Coronary artery (tissue), 2 donors: ENCODE measurements at regions not wholly inside any gene's neighbourhood (a gene's known extent, or its start where the extent isn't known, plus 50 kb on each side); places are given as distances from the start of the nearest gene placed in this dataset.

Source experiments
- DNase-seq: peaks from one replicate; pipeline ENCODE4 v3.0.0-alpha.2; 2017; ENCODE audit warnings: low spot score
- H3K27ac ChIP-seq, 2 donors: fragments of 200-600 bp; sonication (generic); one replicate each; pipeline ENCODE4 v1.5.1; 2016 to 2019
- H3K4me3 ChIP-seq: fragments of 200-600 bp; sonication (generic); 2 replicates; pipeline ENCODE4 v1.5.1; 2016; ENCODE audit warnings: mild to moderate bottlenecking, moderate library complexity
- TF ChIP-seq, protein P1 (sequence below): fragments of 200-600 bp; sonication (generic); IDR thresholded peaks from one replicate; pipeline ENCODE4 v1.5.1; 2019; ENCODE audit warnings: antibody characterized with exemption

DNA sequence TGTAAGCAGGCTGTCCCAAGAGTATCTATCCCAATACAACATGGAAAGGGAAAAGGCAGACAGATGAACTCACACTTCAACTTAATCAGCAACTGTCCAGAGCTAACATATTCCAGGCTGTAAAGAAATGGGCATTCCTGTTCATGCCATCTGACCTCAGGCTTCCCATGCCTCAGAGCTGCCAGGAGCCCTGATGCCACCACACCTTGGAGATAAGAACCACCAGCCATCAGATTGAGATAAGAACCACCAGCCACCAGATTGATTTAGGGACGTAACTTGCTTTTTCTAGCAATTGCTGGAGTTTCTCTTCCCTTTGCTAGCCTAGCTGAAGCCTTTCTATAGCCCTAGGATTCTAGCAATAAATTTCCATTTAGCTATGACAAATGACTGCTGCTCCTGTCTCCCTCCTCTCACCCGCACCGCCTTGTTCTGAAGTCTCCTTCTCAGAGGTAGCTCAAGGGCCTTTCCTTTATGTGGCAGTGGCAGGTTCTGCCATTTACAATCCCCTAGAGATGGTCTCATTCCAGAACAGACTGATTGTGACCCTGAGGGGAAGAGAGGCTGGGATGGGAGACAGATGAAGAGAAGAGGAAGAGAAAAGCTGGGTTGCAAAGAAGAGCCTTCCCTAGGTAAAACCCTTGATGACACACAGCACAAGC, 88.0 kb upstream of the CTTNBP2NL start:
- TF ChIP-seq, protein P1, sequence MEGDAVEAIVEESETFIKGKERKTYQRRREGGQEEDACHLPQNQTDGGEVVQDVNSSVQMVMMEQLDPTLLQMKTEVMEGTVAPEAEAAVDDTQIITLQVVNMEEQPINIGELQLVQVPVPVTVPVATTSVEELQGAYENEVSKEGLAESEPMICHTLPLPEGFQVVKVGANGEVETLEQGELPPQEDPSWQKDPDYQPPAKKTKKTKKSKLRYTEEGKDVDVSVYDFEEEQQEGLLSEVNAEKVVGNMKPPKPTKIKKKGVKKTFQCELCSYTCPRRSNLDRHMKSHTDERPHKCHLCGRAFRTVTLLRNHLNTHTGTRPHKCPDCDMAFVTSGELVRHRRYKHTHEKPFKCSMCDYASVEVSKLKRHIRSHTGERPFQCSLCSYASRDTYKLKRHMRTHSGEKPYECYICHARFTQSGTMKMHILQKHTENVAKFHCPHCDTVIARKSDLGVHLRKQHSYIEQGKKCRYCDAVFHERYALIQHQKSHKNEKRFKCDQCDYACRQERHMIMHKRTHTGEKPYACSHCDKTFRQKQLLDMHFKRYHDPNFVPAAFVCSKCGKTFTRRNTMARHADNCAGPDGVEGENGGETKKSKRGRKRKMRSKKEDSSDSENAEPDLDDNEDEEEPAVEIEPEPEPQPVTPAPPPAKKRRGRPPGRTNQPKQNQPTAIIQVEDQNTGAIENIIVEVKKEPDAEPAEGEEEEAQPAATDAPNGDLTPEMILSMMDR = no peak
- Histone ChIP-seq H3K4me3 (no peak overlapping the region), H3K27ac (no peak overlapping the region)
- DNase-seq = no peak

DNA sequence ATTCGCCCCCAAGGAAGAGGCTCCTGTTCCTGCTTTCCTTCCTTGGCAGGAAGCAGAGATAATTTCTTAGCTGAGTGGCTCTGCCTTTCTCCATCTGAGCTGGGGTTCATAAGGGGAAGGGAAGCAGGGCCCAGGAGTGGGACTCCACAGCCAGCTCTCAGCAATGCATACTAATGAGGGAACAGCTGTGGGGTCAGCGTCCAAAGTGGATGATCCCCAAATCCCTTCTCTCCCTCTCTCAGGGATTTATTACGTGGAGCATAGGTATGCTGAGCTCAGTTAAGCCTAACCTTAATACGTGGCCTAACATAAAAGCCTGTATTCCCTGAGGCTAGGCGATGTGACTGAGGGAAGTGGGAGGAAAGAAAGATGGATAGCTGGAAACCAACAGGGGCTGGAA, 87.3 kb upstream of the CTTNBP2NL start:
- Histone ChIP-seq H3K27ac (no peak overlapping the region), H3K4me3 (no peak overlapping the region)
- TF ChIP-seq, protein P1 = no peak
- no peak for DNase-seq

DNA sequence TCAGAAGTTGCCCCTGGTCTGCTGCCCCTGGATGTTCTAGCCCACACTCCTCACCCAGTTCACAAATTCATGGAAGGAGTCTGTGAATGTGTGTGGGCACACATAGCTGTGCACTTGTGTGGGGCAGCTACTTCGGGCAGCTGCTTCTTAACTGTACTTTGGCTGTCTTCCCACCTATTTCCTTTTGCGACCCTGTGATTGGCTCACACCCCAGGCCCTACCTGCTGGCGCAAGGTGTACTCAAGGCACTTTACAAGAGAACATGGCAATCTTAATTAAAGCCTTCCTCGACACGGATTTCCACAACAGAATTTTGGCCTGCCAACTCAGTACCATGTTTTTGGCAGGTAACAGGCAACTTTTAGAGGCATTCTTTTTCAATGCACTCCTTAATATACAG, 86.5 kb upstream of the CTTNBP2NL start:
- H3K27ac ChIP-seq = no peak overlapping the region
- TF ChIP-seq, protein P1 = no peak
- DNase-seq = peak; percentile 16
- H3K4me3 ChIP-seq = no peak overlapping the region

DNA sequence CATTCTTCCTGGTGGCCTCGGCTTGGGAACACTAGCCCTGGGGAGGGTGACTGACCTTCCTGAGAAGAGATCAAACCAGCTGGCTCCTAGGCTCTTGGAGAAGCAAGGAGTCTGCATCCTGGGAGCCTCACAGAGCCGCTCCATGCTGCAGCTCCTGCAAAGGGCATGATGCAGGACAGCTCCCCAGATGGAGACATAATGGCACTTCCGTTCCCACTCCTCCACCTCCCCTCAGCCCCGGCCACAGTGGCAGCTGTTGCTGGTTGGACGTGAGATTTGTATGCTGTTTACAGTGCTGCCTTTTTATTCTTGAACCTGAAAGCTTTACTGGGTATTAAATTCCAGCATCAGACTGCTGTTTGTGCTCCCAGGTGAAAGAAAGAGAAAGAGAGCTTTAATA, 83.7 kb upstream of the CTTNBP2NL start:
- no peak overlapping the region for H3K4me3 ChIP-seq
- H3K27ac ChIP-seq = no peak overlapping the region
- DNase-seq = peak; percentile 35
- TF ChIP-seq, protein P1 = no peak

DNA sequence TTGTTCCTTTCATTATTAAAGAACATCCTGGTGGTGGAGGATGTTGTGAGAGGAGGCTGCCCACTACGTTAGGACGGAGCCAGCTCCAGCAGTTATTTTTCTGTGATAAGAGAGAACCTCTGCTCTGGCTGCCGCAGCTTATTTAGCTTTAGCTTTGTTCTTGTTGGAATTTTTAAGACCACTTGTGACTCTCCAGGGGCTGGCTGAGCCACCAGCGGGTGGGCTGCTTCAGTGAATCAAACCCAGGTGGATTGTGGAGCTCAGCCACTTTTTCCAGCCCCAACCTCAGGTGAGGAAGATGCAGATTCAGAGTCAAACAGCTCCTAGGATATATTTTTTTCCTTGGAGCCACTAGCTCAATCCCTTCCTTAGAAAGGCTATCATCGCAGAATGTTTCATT, 83.1 kb upstream of the CTTNBP2NL start:
- TF ChIP-seq, protein P1 = no peak
- Histone ChIP-seq H3K27ac (no peak overlapping the region), H3K4me3 (no peak overlapping the region)
- peak; percentile 41 for DNase-seq

DNA sequence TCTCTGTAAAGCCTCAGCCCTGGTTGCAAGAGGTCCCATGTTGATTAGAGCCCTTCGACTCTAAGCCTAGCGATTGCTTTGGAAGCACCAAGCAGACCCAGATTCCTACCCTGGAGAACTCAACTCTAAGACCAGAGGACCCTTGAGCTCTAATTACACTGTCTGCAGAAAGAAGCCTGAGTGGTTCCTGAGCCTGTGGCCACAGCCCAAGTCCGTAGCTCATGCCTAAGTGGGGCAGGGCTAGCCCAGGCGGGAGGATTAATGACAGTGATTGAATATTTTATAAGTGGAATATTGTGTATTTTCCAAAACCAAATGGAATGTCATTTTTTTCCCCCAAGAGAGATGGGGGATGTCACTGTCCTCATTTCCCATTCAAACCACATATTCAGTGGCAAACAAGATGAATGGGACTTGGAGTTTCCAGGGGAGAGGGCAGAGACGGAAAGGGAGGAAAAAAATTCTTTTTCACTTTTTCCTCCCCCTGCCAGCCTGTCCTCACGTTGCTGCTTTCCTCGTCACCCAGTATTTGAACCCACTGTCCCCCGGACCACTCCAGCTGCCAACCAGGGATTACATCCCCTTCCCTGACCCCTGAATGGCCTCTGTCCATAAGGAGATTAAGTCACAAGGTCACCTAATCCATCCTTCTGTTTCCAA, 79.6 kb upstream of the CTTNBP2NL start:
- Histone ChIP-seq H3K27ac (peak overlapping the region in 1 of 2 donors; percentile 57), H3K4me3 (no peak overlapping the region)
- TF ChIP-seq, protein P1 = no peak
- DNase-seq = no peak

DNA sequence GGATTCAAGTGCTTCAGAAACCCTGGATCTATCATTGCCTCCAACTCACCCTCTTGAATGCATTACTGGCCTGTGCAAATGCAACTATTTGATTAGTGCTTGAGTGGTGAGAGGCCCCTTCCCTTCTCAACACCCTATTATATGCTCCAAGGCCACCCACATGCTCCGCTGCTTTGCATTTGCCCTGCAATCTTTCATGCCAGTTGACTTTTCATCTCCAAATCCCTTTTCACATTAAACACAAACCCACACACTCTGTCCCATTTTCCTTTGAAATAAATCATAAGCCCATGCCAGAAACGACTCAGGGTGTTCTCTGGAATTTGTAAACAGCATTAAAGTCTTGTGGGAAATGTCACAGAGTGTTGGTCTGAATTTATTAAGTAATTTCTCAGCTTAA, 78.9 kb upstream of the CTTNBP2NL start:
- Histone ChIP-seq H3K27ac (peak overlapping the region in 1 of 2 donors; percentile 57), H3K4me3 (no peak overlapping the region)
- no peak for DNase-seq
- TF ChIP-seq, protein P1 = no peak
